Pancreas (tissue), 10 donors: ENCODE measurements at regions not wholly inside any gene's neighbourhood (a gene's known extent, or its start where the extent isn't known, plus 50 kb on each side); places are given as distances from the start of the nearest gene placed in this dataset.

Experiments used
- ATAC-seq, 4 donors: fragments of 200-7000 bp; cut with Tn5 transposase; one replicate each; pipeline versions ENCODE4 v1.8.0 to v1.9.1; 2020; ENCODE audit warnings: mild to moderate bottlenecking in 4 of 4, moderate library complexity in 4 of 4
- DNase-seq, 6 donors: peaks; one replicate each; pipeline ENCODE4 v3.0.0-alpha.2; 2020
- FAIRE-seq: peaks from 2 replicates; lab custom pipeline; 2012; peaks lifted over from hg19 to GRCh38; lab: Jason Lieb, UNC
- H3K27ac ChIP-seq, 4 donors: fragments of 200-600 bp; sonication (generic); 1 replicate in 3 of 4; 2 replicates in 1 of 4; pipeline versions ENCODE4 v1.5.0 to v1.8.0; 2020
- H3K27me3 ChIP-seq, 4 donors: fragments of 200-600 bp; one replicate each; pipeline ENCODE4 v1.8.0; 2021
- H3K36me3 ChIP-seq, 3 donors: fragments of 200-600 bp; sonication (generic) in 1 of 3; one replicate each; pipeline versions ENCODE4 v1.5.0 to v1.8.0; 2020 to 2021
- H3K4me1 ChIP-seq, 3 donors: fragments of 200-600 bp; one replicate each; pipeline ENCODE4 v1.8.0; 2021
- H3K4me3 ChIP-seq, 4 donors: fragments of 200-600 bp; sonication (generic) in 2 of 4; one replicate each; pipeline versions ENCODE4 v1.5.0 to v1.8.0; 2020 to 2021
- H3K9me3 ChIP-seq, 4 donors: fragments of 200-600 bp; one replicate each; pipeline ENCODE4 v1.8.0; 2021
- CTCF ChIP-seq, 4 donors: fragments of 200-600 bp; sonication (generic) in 3 of 4; IDR thresholded peaks; one replicate each; pipeline versions ENCODE4 v1.5.0 to v1.8.0; 2021; ENCODE audit warnings: antibody characterized with exemption in 4 of 4
- WGBS, 2 donors: extraction: QIAGEN DNeasy Blood & Tissue Kit; methylation state at CpG; one replicate each; pipeline ENCODE4 v1.1.7; 2013; 5-methylcytosine and 5-hydroxymethylcytosine counted together
- intact Hi-C, 3 donors: fragments of 100-400 bp; cut with DNase I; formaldehyde crosslinking; loops; one replicate each; pipeline versions ENCODE4 v1.11.1 to v1.14.2; 2022
- donor health status: healthy with polysubstance abuse.
- donor health status: DM: no; HTN: no; CAD: no; lungs with moderate emphysema.
- donor health status: DM: no; HTN: no; CAD: no.
- donor health status: control.
- donor health status: control.
- donor health status: Bipolar disorder and iron deficiency.
- donor health status: DM: yes; HTN: yes; CAD: no.
- donor health status: DM: no; HTN: no; CAD: no.
- donor health status: DM: no; HTN: no; CAD: no.
- donor health status: DM: yes; HTN: yes; CAD: no.

GRCh38 chr12:13375583-13376345, 179.2 kb downstream of the EMP1 start:
- Histone ChIP-seq H3K27ac (no peak overlapping the region), H3K4me3 (no peak overlapping the region), H3K9me3 (no peaks in the 10 kb centered on the region), H3K4me1 (peaks cover 0 to 7% (median 0%) of the 10 kb centered on the region in 3 donors), H3K27me3 (no peaks in the 10 kb centered on the region), H3K36me3 (no peaks in the 10 kb centered on the region)
- WGBS, 2 donors, result 46 to 47% methylated on average over 2 of the region's 2 CpGs
- ATAC-seq (no peak), FAIRE-seq (no peak), DNase-seq (no peak)
- no peak for TF ChIP-seq CTCF (IDR thresholded peaks at IDR 0.05)
- intact Hi-C loops, result no loop called here

- 54 to 55% methylated on average over 5 of the region's 5 CpGs for WGBS, 2 donors
- no peak for FAIRE-seq
These were observed 178.3 kb downstream of the EMP1 start for GRCh38 chr12:13374793-13375192.

GRCh38 chr12:13373803-13374202, 177.3 kb downstream of the EMP1 start:
- FAIRE-seq (no peak), ATAC-seq (no peak), DNase-seq (no peak)
- peaks cover 0 to 7% (median 0%) of the 10 kb centered on the region in 3 donors for H3K4me1 ChIP-seq
- no peaks in the 10 kb centered on the region for H3K9me3 ChIP-seq
- no peaks in the 10 kb centered on the region for H3K36me3 ChIP-seq
- no peak overlapping the region for H3K4me3 ChIP-seq
- intact Hi-C loops, result no loop called here
- H3K27ac ChIP-seq, result no peak overlapping the region
- H3K27me3 ChIP-seq, result no peaks in the 10 kb centered on the region
- 81 to 88% methylated on average over 2 of the region's 2 CpGs for WGBS, 2 donors
- no peak for TF ChIP-seq CTCF (IDR thresholded peaks at IDR 0.05)

More at GRCh38 chr12:13374793-13375192, 178.3 kb downstream of the EMP1 start:
- Histone ChIP-seq H3K4me1 (peaks cover 0 to 7% (median 0%) of the 10 kb centered on the region in 3 donors), H3K9me3 (no peaks in the 10 kb centered on the region), H3K36me3 (no peaks in the 10 kb centered on the region), H3K4me3 (no peak overlapping the region), H3K27ac (no peak overlapping the region), H3K27me3 (no peaks in the 10 kb centered on the region)
- ATAC-seq (no peak), DNase-seq (no peak)
- no peak for TF ChIP-seq CTCF (IDR thresholded peaks at IDR 0.05)
- intact Hi-C loops, result no loop called here

GRCh38 chr12:13373131-13373530, 176.6 kb downstream of the EMP1 start:
- WGBS, 2 donors, result 61 to 75% methylated on average over 6 of the region's 6 CpGs
- intact Hi-C loops, result no loop called here

More at GRCh38 chr12:13373131-13373530, 176.6 kb downstream of the EMP1 start:
- FAIRE-seq (no peak), DNase-seq (no peak), ATAC-seq (no peak)
- Histone ChIP-seq H3K4me1 (peaks cover 0 to 7% (median 0%) of the 10 kb centered on the region in 3 donors), H3K27me3 (no peaks in the 10 kb centered on the region), H3K4me3 (no peak overlapping the region), H3K9me3 (no peaks in the 10 kb centered on the region), H3K27ac (no peak overlapping the region), H3K36me3 (no peaks in the 10 kb centered on the region)
- no peak for TF ChIP-seq CTCF (IDR thresholded peaks at IDR 0.05)
